ENCODE measurements at regions not wholly inside any gene's neighbourhood (a gene's known extent, or its start where the extent isn't known, plus 50 kb on each side); places are given as distances from the start of the nearest gene placed in this dataset.

- TF ChIP-seq CTCF (IDR thresholded peaks at IDR 0.05; ENCODE audit: unreplicated experiment), result no peak
- CTCF ChIA-PET, result no interaction called here
- BruUV-seq (replicated peaks), result no TSS peak
- Mint-ChIP-seq H3K36me3 (ENCODE audit: insufficient read depth, unreplicated experiment) (no peaks in the 10 kb centered on the region), H3K27ac (ENCODE audit: low read depth, unreplicated experiment) (no peak overlapping the region), H3K9me3 (ENCODE audit: unreplicated experiment) (no peaks in the 10 kb centered on the region), H3K27me3 (ENCODE audit: insufficient read depth, unreplicated experiment) (no peaks in the 10 kb centered on the region), H3K4me1 (ENCODE audit: insufficient read depth, unreplicated experiment) (no peaks in the 10 kb centered on the region), H3K4me3 (ENCODE audit: unreplicated experiment) (no peak overlapping the region)
- DNase-seq (ENCODE audit: unreplicated experiment), result no peak
- POLR2A ChIA-PET, result no interaction called here
- intact Hi-C loops (cut with micrococcal nuclease), result no loop called here
Measured at GRCh38 chr12:61525331-61525730, 734.9 kb upstream of the USP15 start.

DNA sequence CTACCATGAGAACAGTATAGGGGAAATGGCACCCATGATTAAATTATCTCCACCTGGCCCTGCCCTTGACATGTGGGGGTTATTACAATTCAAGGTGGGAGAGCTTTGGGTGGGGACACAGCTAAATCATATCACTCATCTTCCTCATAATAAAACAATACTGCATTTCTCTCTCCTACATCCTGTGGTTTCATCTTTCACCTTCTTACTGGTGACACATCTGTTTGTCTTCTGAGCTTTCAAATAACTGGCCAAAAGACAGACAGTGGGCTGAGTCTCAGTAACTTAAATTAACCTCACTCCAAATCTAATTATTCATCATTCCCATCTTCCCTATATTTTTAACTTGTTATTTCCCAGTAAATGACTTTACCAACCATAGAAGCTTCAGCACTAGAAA, 729.7 kb upstream of the USP15 start:
- CTCF ChIA-PET, result no interaction called here
- Mint-ChIP-seq H3K27ac (ENCODE audit: low read depth, unreplicated experiment) (no peak overlapping the region), H3K27me3 (ENCODE audit: insufficient read depth, unreplicated experiment) (no peaks in the 10 kb centered on the region), H3K36me3 (ENCODE audit: insufficient read depth, unreplicated experiment) (no peaks in the 10 kb centered on the region), H3K9me3 (ENCODE audit: unreplicated experiment) (no peaks in the 10 kb centered on the region), H3K4me3 (ENCODE audit: unreplicated experiment) (no peak overlapping the region), H3K4me1 (ENCODE audit: insufficient read depth, unreplicated experiment) (peaks cover 6% of the 10 kb centered on the region)
- no peak for DNase-seq (ENCODE audit: unreplicated experiment)
- intact Hi-C loops (cut with micrococcal nuclease), result no loop called here
- no peak for TF ChIP-seq CTCF (IDR thresholded peaks at IDR 0.05; ENCODE audit: unreplicated experiment)
- POLR2A ChIA-PET, result no interaction called here
- BruUV-seq (replicated peaks), result no TSS peak

- no TSS peak for BruUV-seq (replicated peaks)
- no peaks in the 10 kb centered on the region for H3K27me3 Mint-ChIP-seq (ENCODE audit: insufficient read depth, unreplicated experiment)
- peaks cover 6% of the 10 kb centered on the region for H3K4me1 Mint-ChIP-seq (ENCODE audit: insufficient read depth, unreplicated experiment)
- no peaks in the 10 kb centered on the region for H3K36me3 Mint-ChIP-seq (ENCODE audit: insufficient read depth, unreplicated experiment)
- intact Hi-C loops (cut with micrococcal nuclease), result no loop called here
- no peak overlapping the region for H3K4me3 Mint-ChIP-seq (ENCODE audit: unreplicated experiment)
- ChIA-PET POLR2A (no interaction called here), CTCF (no interaction called here)
- H3K27ac Mint-ChIP-seq (ENCODE audit: low read depth, unreplicated experiment), result no peak overlapping the region
- no peak for DNase-seq (ENCODE audit: unreplicated experiment)
- no peak for TF ChIP-seq CTCF (IDR thresholded peaks at IDR 0.05; ENCODE audit: unreplicated experiment)
- no peaks in the 10 kb centered on the region for H3K9me3 Mint-ChIP-seq (ENCODE audit: unreplicated experiment)
Measured at GRCh38 chr12:61531195-61531594, 729.0 kb upstream of the USP15 start.

GRCh38 chr12:61536117-61536516, 724.1 kb upstream of the USP15 start:
- Mint-ChIP-seq H3K4me1 (ENCODE audit: insufficient read depth, unreplicated experiment) (peaks cover 7% of the 10 kb centered on the region), H3K27ac (ENCODE audit: low read depth, unreplicated experiment) (no peak overlapping the region), H3K27me3 (ENCODE audit: insufficient read depth, unreplicated experiment) (no peaks in the 10 kb centered on the region), H3K4me3 (ENCODE audit: unreplicated experiment) (no peak overlapping the region), H3K9me3 (ENCODE audit: unreplicated experiment) (no peaks in the 10 kb centered on the region), H3K36me3 (ENCODE audit: insufficient read depth, unreplicated experiment) (no peaks in the 10 kb centered on the region)
- TF ChIP-seq CTCF (IDR thresholded peaks at IDR 0.05; ENCODE audit: unreplicated experiment), result no peak
- intact Hi-C loops (cut with micrococcal nuclease), result no loop called here
- no TSS peak for BruUV-seq (replicated peaks)
- CTCF ChIA-PET, result interaction anchor here (0.6 kb wide), 1 partner anchor 108 kb away, joined by 3 read pairs; no protein-coding TSS in a partner anchor
- POLR2A ChIA-PET, result interaction anchor here (1.0 kb wide), 1 partner anchor 15 kb away, joined by 4 read pairs; no protein-coding TSS in a partner anchor
- no peak for DNase-seq (ENCODE audit: unreplicated experiment)

Data from MCF 10A (cell line).